Thoracic aorta (tissue), 2 donors: ENCODE measurements at regions not wholly inside any gene's neighbourhood (a gene's known extent, or its start where the extent isn't known, plus 50 kb on each side); places are given as distances from the start of the nearest gene placed in this dataset.

Source experiments
- ATAC-seq: fragments of 150-250 bp; one replicate; pipeline ENCODE4 v1.8.0; 2017; ENCODE audit warnings: low read depth; ENCODE audit not compliant: insufficient number of reproducible peaks, low FRiP score
- DNase-seq: peaks from one replicate; pipeline ENCODE4 v3.0.0-alpha.2; 2020; ENCODE audit warnings: low spot score
- H3K27ac ChIP-seq, 2 donors: fragments of 200-600 bp; sonication (generic); 1 replicate in 1 of 2; 2 replicates in 1 of 2; pipeline ENCODE4 v1.5.1; 2016; ENCODE audit warnings: mild to moderate bottlenecking in 2 of 2, moderate library complexity in 2 of 2
- H3K27me3 ChIP-seq: fragments of 200-600 bp; sonication (generic); replicated peaks from 2 replicates; pipeline ENCODE4 v1.6.0; 2016; ENCODE audit warnings: mild to moderate bottlenecking; ENCODE audit not compliant: insufficient read depth
- H3K36me3 ChIP-seq: fragments of 200-600 bp; sonication (generic); one replicate; pipeline ENCODE4 v1.5.1; 2016
- H3K4me1 ChIP-seq, 2 donors: fragments of 200-600 bp; sonication (generic); 1 replicate in 1 of 2; 2 replicates in 1 of 2; pipeline versions ENCODE4 v1.5.1 to v1.6.0; 2016; ENCODE audit warnings: low read depth in 2 of 2, mild to moderate bottlenecking in 1 of 2; ENCODE audit not compliant: control insufficient read depth in 1 of 2
- H3K4me3 ChIP-seq: fragments of 200-600 bp; sonication (generic); 2 replicates; pipeline ENCODE4 v1.5.1; 2016; ENCODE audit warnings: mild to moderate bottlenecking
- H3K9me3 ChIP-seq: fragments of 200-600 bp; sonication (generic); 2 replicates; pipeline ENCODE4 v1.5.1; 2016
- CTCF ChIP-seq: fragments of 200-600 bp; sonication (generic); IDR thresholded peaks from one replicate; pipeline ENCODE4 v1.5.1; 2019; ENCODE audit warnings: antibody characterized with exemption

- Histone ChIP-seq H3K4me1 (no peaks in the 10 kb centered on the region), H3K27me3 (no peaks in the 10 kb centered on the region), H3K9me3 (no peaks in the 10 kb centered on the region), H3K27ac (no peak overlapping the region), H3K4me3 (no peak overlapping the region), H3K36me3 (no peaks in the 10 kb centered on the region)
- ATAC-seq (no peak), DNase-seq (no peak)
- TF ChIP-seq CTCF = no peak
These were observed 311.7 kb upstream of the LRRC7 start for GRCh38 chr1:69256036-69256435.

GRCh38 chr1:69258842-69259241 is 308.9 kb upstream of the LRRC7 start:
- Histone ChIP-seq H3K36me3 (no peaks in the 10 kb centered on the region), H3K4me3 (no peak overlapping the region), H3K27ac (no peak overlapping the region), H3K27me3 (no peaks in the 10 kb centered on the region), H3K4me1 (no peaks in the 10 kb centered on the region), H3K9me3 (no peaks in the 10 kb centered on the region)
- no peak for TF ChIP-seq CTCF
- ATAC-seq = no peak
- DNase-seq = no peak

GRCh38 chr1:69263921-69264391 is 303.8 kb upstream of the LRRC7 start:
- Histone ChIP-seq H3K4me1 (peaks cover 7 to 15% of the 10 kb centered on the region in 2 donors), H3K9me3 (no peaks in the 10 kb centered on the region), H3K27me3 (no peaks in the 10 kb centered on the region), H3K4me3 (no peak overlapping the region), H3K36me3 (no peaks in the 10 kb centered on the region), H3K27ac (no peak overlapping the region)
- no peak for ATAC-seq
- no peak for TF ChIP-seq CTCF
- peak; percentile 2 for DNase-seq

DNA sequence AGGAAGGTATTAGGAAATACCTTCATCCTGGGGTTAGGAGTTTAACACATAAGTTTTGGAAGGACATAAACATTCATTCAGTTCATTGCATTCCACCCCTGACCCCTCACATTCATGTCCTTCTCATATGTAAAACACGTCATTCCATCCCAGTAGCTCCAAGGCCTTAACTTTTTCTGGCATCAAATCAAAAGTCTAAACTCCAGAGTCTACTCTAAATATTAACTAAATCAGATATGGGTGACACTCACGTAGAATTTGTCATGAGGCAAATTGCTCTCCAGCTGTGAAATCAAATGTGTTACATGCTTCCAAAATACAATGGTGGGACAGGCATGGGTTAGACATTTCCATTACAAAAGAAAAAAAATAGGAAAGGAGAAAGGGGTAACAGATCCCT is 298.2 kb upstream of the LRRC7 start:
- H3K27ac ChIP-seq = no peak overlapping the region
- no peaks in the 10 kb centered on the region for H3K36me3 ChIP-seq
- H3K4me3 ChIP-seq = no peak overlapping the region
- H3K9me3 ChIP-seq = no peaks in the 10 kb centered on the region
- DNase-seq (no peak), ATAC-seq (no peak)
- TF ChIP-seq CTCF = no peak
- peaks cover 7 to 17% of the 10 kb centered on the region in 2 donors for H3K4me1 ChIP-seq
- no peaks in the 10 kb centered on the region for H3K27me3 ChIP-seq

- DNase-seq (no peak), ATAC-seq (no peak)
- no peaks in the 10 kb centered on the region for H3K27me3 ChIP-seq
- H3K9me3 ChIP-seq = no peaks in the 10 kb centered on the region
- no peak for TF ChIP-seq CTCF
- no peak overlapping the region for H3K4me3 ChIP-seq
- no peak overlapping the region for H3K27ac ChIP-seq
- no peaks in the 10 kb centered on the region for H3K36me3 ChIP-seq
- peaks cover 0 to 8% of the 10 kb centered on the region in 2 donors for H3K4me1 ChIP-seq
These were observed 296.1 kb upstream of the LRRC7 start for GRCh38 chr1:69271587-69272125.
